ENCODE measurements at regions not wholly inside any gene's neighbourhood (a gene's known extent, or its start where the extent isn't known, plus 50 kb on each side); places are given as distances from the start of the nearest gene placed in this dataset.

- no peak for FAIRE-seq
- DNase-seq (ENCODE audit: insufficient read length, low spot score): no peak
- no peak for TF ChIP-seq POLR2A (IDR thresholded peaks at IDR 0.05; ENCODE audit: low read depth, low read length)
Observed at GRCh38 chr13:78265098-78265497, 338.3 kb downstream of the POU4F1 start.

- FAIRE-seq: no peak
- no peak for TF ChIP-seq POLR2A (IDR thresholded peaks at IDR 0.05; ENCODE audit: low read depth, low read length)
- no peak for DNase-seq (ENCODE audit: insufficient read length, low spot score)
Observed at GRCh38 chr13:78258304-78258703, 339.7 kb upstream of the EDNRB start.

DNA sequence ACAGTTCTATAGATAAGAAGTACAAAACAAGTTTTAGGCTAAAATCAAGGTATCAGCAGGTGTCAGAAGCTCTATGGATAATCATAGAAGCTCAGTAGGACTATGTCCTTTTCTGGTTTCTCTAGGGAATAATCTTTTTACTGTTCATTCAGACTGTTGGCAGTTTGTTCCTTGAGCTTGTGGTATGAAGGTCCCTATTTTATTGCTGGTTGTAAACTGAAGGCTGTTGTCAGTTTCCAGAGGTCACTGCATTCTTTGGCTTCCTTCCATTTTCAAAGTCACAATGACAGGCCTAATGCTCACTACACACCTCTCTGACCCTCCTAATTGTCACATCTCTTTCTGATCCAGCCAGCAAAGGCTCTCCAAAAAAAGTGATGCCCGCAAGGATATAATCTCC, 337.9 kb upstream of the EDNRB start:
- no peak for TF ChIP-seq POLR2A (IDR thresholded peaks at IDR 0.05; ENCODE audit: low read depth, low read length)
- FAIRE-seq (no peak), DNase-seq (ENCODE audit: insufficient read length, low spot score) (no peak)

DNA sequence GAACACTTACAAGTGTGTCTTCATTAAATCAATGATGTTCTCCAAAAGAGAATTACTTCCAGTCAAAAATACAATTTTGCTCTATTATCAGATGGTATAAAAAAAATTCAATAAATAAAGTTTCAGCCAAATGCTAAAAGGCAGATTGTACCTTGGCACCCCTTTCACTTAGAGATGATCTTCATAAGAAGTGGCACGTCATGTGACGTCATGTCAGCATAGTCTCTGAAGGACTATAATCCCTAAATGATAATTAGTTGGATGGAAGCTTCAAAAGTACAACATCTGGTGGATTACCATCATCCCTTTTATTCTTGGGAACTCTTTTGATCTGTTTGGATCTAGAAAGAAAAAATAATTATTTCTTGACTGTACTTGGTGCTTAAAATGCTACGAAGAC, 335.5 kb upstream of the EDNRB start:
- FAIRE-seq (no peak), DNase-seq (ENCODE audit: insufficient read length, low spot score) (no peak)
- TF ChIP-seq POLR2A (IDR thresholded peaks at IDR 0.05; ENCODE audit: low read depth, low read length): no peak

- FAIRE-seq: no peak
- no peak for DNase-seq (ENCODE audit: insufficient read length, low spot score)
- TF ChIP-seq POLR2A (IDR thresholded peaks at IDR 0.05; ENCODE audit: low read depth, low read length): no peak
Observed at GRCh38 chr13:78247362-78247761, 328.7 kb upstream of the EDNRB start.

- no peak for FAIRE-seq
Observed at GRCh38 chr13:78241278-78241919, 322.8 kb upstream of the EDNRB start.

GRCh38 chr13:78239714-78240113, 321.1 kb upstream of the EDNRB start:
- no peak for TF ChIP-seq POLR2A (IDR thresholded peaks at IDR 0.05; ENCODE audit: low read depth, low read length)
- DNase-seq (ENCODE audit: insufficient read length, low spot score): no peak
- no peak for FAIRE-seq

More at GRCh38 chr13:78241278-78241919, 322.8 kb upstream of the EDNRB start:
- TF ChIP-seq POLR2A (IDR thresholded peaks at IDR 0.05; ENCODE audit: low read depth, low read length): no peak
- DNase-seq (ENCODE audit: insufficient read length, low spot score): peak; percentile 5

GRCh38 chr13:78238911-78239310, 320.3 kb upstream of the EDNRB start:
- no peak for DNase-seq (ENCODE audit: insufficient read length, low spot score)
- TF ChIP-seq POLR2A (IDR thresholded peaks at IDR 0.05; ENCODE audit: low read depth, low read length): no peak

GRCh38 chr13:78228940-78229339, 310.3 kb upstream of the EDNRB start:
- TF ChIP-seq POLR2A (IDR thresholded peaks at IDR 0.05; ENCODE audit: low read depth, low read length): no peak
- FAIRE-seq (no peak), DNase-seq (ENCODE audit: insufficient read length, low spot score) (no peak)

More at GRCh38 chr13:78238911-78239310, 320.3 kb upstream of the EDNRB start:
- FAIRE-seq: no peak

GRCh38 chr13:78228211-78228610, 309.6 kb upstream of the EDNRB start:
- no peak for DNase-seq (ENCODE audit: insufficient read length, low spot score)
- no peak for TF ChIP-seq POLR2A (IDR thresholded peaks at IDR 0.05; ENCODE audit: low read depth, low read length)
- no peak for FAIRE-seq

DNA sequence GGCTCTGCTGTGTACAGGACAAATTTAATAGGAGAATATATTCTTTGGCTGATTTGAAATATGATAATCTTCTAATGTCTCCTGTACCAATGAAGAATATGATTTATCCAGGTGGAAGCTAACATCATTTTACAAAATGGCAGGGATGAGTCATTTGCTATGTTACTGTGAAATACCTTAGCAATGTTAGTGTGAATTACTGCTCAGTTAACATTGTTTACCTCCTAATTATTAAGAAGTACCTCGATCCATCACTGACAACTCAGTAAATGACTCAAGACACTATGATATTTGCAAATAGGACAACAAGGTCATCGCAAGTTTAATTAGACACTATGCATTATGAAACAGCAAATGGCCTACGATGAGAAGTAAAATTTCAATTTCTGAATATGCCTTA, 309.1 kb upstream of the EDNRB start:
- no peak for DNase-seq (ENCODE audit: insufficient read length, low spot score)
- no peak for FAIRE-seq
- TF ChIP-seq POLR2A (IDR thresholded peaks at IDR 0.05; ENCODE audit: low read depth, low read length): no peak

- FAIRE-seq: no peak
- no peak for DNase-seq (ENCODE audit: insufficient read length, low spot score)
- TF ChIP-seq POLR2A (IDR thresholded peaks at IDR 0.05; ENCODE audit: low read depth, low read length): no peak
Observed at GRCh38 chr13:78215458-78216108, 297.0 kb upstream of the EDNRB start.

DNA sequence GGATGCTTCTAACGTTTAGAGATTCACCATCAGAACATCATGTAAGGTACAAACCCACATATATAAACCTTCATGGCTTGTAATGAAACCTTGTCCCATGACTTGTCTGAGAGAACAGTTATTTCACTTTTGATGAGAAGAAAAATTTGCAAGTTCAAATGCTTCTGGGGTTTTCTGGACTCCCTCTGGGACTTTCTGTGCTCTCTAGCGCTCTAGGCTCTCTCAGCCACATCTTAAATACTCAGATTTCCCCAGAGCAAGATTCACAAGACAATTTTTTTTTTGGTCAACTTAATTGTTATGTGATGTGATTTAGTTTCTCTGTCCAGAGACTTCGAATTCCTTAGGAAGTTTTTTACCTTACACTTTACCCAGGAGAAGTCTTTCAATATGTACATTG, 282.8 kb upstream of the EDNRB start:
- FAIRE-seq: no peak
- TF ChIP-seq POLR2A (IDR thresholded peaks at IDR 0.05; ENCODE audit: low read depth, low read length): no peak
- DNase-seq (ENCODE audit: insufficient read length, low spot score): no peak

DNA sequence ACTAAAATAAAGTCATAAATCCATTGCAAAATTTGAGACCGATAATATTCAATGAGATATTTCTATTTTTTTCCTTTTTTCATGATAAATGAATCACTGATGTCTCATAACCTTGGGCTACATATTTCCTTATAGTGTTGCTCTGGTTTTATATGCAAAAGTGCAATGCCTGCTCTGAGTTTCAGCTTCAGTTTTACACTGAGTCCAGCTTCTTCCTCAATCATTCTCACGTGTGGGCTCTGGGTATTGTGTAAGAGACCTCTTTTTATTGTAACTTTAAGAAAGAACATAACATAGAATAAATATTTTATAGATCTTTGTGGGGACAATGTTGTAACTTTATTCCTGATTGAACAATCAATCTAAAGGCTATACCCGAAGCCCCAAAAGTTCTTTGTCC, 280.2 kb upstream of the EDNRB start:
- TF ChIP-seq POLR2A (IDR thresholded peaks at IDR 0.05; ENCODE audit: low read depth, low read length): no peak
- DNase-seq (ENCODE audit: insufficient read length, low spot score) (no peak), FAIRE-seq (no peak)

DNA sequence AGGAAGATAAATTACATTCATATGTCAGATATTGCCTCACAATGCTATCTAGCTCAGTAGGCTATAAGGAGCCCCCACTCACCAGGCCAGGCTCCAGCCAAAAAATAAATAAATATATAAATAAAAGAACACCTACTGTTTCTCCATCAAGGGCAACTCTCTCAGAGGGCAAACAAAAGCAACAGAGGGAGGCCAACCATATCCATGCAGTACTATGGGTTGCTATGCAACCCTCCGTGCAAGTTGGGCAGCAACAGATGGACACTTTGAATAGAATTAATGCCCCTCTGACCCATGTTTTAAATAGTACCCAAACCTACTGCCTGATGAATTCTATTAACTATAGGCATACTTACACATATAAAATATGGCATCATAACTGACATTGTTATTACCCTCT, 279.8 kb upstream of the EDNRB start:
- FAIRE-seq (no peak), DNase-seq (ENCODE audit: insufficient read length, low spot score) (no peak)
- TF ChIP-seq POLR2A (IDR thresholded peaks at IDR 0.05; ENCODE audit: low read depth, low read length): no peak
